ENCODE measurements at regions not wholly inside any gene's neighbourhood (a gene's known extent, or its start where the extent isn't known, plus 50 kb on each side); places are given as distances from the start of the nearest gene placed in this dataset.

DNA sequence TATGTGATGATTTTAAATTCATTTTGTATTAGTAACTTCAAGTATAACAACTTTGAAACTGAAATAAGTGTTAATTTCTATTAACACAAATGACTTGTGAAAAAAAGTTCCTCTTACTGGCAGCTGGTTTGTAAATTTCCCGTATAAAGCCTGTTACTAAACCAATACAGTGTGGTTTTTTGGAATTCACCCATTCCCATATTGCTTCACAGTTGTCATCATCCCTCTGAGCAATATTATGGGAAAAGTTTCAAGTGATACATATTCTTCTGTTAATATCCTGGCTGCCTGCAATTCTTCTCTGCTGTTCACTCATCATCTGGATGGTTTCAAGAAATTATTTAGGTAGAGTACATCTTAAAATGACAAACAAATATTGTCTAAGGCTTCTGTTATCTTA, 1185.1 kb upstream of the C9orf72 start:
- TF ChIP-seq, protein P1, sequence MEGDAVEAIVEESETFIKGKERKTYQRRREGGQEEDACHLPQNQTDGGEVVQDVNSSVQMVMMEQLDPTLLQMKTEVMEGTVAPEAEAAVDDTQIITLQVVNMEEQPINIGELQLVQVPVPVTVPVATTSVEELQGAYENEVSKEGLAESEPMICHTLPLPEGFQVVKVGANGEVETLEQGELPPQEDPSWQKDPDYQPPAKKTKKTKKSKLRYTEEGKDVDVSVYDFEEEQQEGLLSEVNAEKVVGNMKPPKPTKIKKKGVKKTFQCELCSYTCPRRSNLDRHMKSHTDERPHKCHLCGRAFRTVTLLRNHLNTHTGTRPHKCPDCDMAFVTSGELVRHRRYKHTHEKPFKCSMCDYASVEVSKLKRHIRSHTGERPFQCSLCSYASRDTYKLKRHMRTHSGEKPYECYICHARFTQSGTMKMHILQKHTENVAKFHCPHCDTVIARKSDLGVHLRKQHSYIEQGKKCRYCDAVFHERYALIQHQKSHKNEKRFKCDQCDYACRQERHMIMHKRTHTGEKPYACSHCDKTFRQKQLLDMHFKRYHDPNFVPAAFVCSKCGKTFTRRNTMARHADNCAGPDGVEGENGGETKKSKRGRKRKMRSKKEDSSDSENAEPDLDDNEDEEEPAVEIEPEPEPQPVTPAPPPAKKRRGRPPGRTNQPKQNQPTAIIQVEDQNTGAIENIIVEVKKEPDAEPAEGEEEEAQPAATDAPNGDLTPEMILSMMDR (IDR thresholded peaks at IDR 0.05), result no peak
- Mint-ChIP-seq H3K4me1 (ENCODE audit: low read depth) (no peaks in the 10 kb centered on the region), H3K36me3 (ENCODE audit: low read depth) (no peaks in the 10 kb centered on the region), H3K9me3 (no peaks in the 10 kb centered on the region), H3K27ac (no peak overlapping the region), H3K27me3 (no peaks in the 10 kb centered on the region), H3K4me3 (no peak overlapping the region)
- CTCF ChIA-PET, result no interaction called here
- POLR2A ChIA-PET, result no interaction called here
- DNase-seq (no peak), ATAC-seq (no peak)
- intact Hi-C loops (cut with micrococcal nuclease), result no loop called here

DNA sequence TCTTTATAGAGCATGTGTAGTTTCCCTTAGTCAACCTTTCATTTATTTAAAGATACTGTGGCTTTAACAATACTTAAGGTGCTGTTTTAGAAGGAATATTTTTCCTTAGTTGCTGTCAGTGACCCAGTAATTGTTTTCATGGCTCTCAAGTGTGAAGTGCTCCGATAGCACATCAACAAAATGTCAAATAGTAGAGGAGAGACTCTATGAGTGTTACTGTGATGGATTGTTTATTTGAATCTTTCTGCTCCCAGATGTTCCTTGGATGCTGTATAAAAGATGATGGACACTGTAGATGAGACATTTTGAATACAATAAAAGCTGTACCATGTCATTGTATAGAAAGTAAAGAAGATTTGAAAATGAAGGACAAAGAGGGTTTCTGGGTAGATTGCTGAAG, 1185.7 kb upstream of the C9orf72 start:
- ChIA-PET POLR2A (no interaction called here), CTCF (no interaction called here)
- Mint-ChIP-seq H3K27ac (no peak overlapping the region), H3K4me1 (ENCODE audit: low read depth) (no peaks in the 10 kb centered on the region), H3K4me3 (no peak overlapping the region), H3K27me3 (no peaks in the 10 kb centered on the region), H3K36me3 (ENCODE audit: low read depth) (no peaks in the 10 kb centered on the region), H3K9me3 (peaks cover 2% of the 10 kb centered on the region)
- DNase-seq (no peak), ATAC-seq (no peak)
- intact Hi-C loops (cut with micrococcal nuclease), result no loop called here
- TF ChIP-seq, protein P1 (IDR thresholded peaks at IDR 0.05), result no peak

DNA sequence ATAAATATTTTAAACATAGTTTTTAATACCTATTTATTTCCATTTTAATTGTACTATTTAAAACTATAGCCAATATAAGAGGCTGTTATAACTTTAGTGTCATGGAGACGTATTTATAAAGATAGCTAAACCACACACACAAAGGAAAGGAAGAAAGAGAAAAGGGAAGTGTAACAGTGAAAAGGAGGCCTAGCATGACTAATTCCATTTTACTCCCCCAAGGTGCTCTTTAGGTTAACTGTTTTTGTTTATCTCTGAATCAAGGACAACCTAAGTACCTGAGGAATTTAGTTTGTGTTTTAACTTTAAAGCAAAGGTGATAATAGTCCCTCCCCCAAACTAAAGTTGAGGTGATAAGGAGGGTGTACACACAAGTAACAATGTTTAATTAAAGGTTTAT, 1188.9 kb upstream of the C9orf72 start:
- TF ChIP-seq, protein P1 (IDR thresholded peaks at IDR 0.05), result no peak
- H3K36me3 Mint-ChIP-seq (ENCODE audit: low read depth), result no peaks in the 10 kb centered on the region
- POLR2A ChIA-PET, result no interaction called here
- DNase-seq, result no peak
- peaks cover 2% of the 10 kb centered on the region for H3K9me3 Mint-ChIP-seq
- H3K4me3 Mint-ChIP-seq, result no peak overlapping the region
- H3K27ac Mint-ChIP-seq, result no peak overlapping the region
- intact Hi-C loops (cut with micrococcal nuclease), result no loop called here
- H3K27me3 Mint-ChIP-seq, result no peaks in the 10 kb centered on the region
- no peaks in the 10 kb centered on the region for H3K4me1 Mint-ChIP-seq (ENCODE audit: low read depth)
- ATAC-seq, result no peak
- CTCF ChIA-PET, result interaction anchor here (1.1 kb wide), 1 partner anchor 13 kb away, joined by 5 read pairs; no protein-coding TSS in a partner anchor

DNA sequence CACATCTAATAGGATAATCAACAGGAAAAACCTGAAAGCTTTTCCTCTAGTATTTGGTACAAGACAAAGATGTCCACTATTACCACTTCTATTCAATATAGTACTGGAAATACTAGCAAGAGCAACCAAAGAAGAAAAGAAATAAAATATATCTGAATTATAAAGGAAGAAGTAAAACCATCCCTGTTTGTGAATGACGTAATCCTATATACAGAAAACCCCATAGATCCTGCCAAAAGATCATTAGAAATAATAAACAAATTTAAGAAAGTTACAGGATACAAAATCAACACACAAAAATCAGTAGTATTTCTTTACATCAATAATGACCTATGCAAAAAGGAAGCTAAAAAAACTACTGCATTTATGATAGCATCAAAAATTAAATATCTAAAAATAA, 1191.3 kb upstream of the C9orf72 start:
- Mint-ChIP-seq H3K4me3 (no peak overlapping the region), H3K27me3 (no peaks in the 10 kb centered on the region), H3K27ac (no peak overlapping the region), H3K4me1 (ENCODE audit: low read depth) (no peaks in the 10 kb centered on the region), H3K9me3 (peaks cover 2% of the 10 kb centered on the region), H3K36me3 (ENCODE audit: low read depth) (no peaks in the 10 kb centered on the region)
- ATAC-seq (no peak), DNase-seq (no peak)
- ChIA-PET POLR2A (no interaction called here), CTCF (interaction anchor here (1.4 kb wide), 1 partner anchor 10 kb away, joined by 6 read pairs; no protein-coding TSS in a partner anchor)
- TF ChIP-seq, protein P1 (IDR thresholded peaks at IDR 0.05), result no peak
- intact Hi-C loops (cut with micrococcal nuclease), result no loop called here

DNA sequence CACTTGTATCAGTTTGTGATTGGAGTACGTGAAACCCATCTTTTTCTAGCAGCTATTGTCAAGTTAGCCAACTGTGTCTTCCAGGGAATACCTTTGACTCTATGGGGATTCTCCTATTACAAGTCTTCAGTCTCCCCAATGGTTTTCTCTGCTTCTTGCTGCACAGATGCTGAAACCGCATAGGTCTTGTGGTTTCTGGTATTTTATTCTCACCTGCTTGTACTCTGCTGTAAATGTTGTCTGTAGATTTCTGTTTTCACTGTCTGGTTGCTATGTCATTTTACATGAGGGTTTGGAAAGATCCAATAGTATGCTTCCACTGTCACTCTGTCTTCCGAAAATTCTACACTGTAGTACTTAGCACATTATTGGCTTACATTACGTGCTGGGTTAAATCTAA, 1196.9 kb upstream of the C9orf72 start:
- intact Hi-C loops (cut with micrococcal nuclease), result no loop called here
- Mint-ChIP-seq H3K4me1 (ENCODE audit: low read depth) (no peaks in the 10 kb centered on the region), H3K4me3 (no peak overlapping the region), H3K27me3 (no peaks in the 10 kb centered on the region), H3K27ac (no peak overlapping the region), H3K9me3 (no peaks in the 10 kb centered on the region), H3K36me3 (ENCODE audit: low read depth) (no peaks in the 10 kb centered on the region)
- ATAC-seq, result no peak
- TF ChIP-seq, protein P1 (IDR thresholded peaks at IDR 0.05), result no peak
- ChIA-PET CTCF (no interaction called here), POLR2A (no interaction called here)
- no peak for DNase-seq
